Islet of Langerhans (tissue), 1 donor: ENCODE measurements at regions not wholly inside any gene's neighbourhood (a gene's known extent, or its start where the extent isn't known, plus 50 kb on each side); places are given as distances from the start of the nearest gene placed in this dataset.

Source experiments
- FAIRE-seq: peaks from one replicate; lab custom pipeline; 2011; peaks lifted over from hg19 to GRCh38; lab: Jason Lieb, UNC

DNA sequence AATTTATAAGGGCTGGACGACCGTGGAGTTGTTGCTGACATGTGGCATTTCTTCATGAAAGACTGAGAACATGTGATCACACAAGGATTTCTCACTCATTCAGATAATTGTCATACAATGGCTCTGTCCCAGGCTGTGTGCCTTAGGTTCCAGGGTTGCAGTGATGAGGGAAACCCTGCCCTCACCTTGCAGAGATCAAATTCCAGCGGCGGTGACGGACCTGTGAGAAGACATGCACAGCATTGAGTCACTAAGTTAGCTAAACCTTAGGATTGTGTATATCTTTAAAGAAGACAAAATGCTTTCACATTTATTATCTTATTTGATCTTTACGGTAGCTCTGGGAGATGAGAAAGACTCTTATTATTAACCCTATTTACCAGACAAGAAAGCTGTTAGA lies 1029.1 kb downstream of the BCL11B start:
- FAIRE-seq, result no peak

DNA sequence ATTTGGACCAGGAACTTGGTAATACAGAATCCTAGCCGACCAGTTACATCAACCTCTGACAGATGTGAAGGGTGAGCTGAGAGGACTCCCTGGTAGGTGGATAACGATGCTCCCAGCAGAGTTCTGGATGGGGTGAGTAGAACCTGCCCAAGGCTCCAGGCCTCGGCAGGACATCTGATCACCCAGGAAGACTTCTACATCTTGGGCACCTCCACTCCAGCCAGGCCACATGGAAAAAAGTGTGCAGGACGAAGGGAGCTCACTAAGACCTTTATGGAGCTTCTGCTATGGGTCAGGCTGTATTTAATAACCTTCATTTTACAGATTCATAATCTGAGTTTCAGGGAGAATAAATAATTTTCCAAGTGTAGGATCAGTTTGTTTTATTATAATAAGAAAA lies 1028.7 kb downstream of the BCL11B start:
- FAIRE-seq, result no peak

- no peak for FAIRE-seq
Measured at GRCh38 chr14:98244162-98244948, 1027.6 kb downstream of the BCL11B start.

DNA sequence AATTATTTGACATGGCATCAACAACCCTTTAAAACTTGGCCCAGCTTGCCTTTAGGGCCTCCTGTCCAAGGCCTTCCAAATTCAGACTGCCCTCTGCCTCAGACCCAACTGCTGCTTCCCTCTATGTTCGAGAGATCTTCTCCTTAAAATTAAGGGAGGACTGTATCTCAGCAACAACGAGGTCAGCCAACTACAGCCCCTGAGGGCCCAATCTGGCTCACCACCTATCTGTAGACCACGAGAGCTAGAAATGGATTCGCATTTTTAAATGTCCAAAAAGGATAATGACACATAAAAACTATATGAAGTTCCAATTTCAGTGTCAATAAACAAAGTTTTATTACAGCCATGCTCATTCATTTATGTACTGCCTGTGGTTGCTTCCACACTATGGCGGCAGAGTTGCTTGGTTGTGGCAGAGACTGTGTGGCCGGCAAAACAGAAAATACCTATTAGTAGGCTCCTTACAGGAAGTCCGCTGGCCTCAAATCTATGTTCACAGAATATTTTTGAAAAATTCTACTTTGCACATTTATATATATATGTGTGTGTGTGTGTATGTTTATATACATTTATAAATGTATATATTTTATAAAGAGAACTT lies 1026.9 kb downstream of the BCL11B start:
- no peak for FAIRE-seq

DNA sequence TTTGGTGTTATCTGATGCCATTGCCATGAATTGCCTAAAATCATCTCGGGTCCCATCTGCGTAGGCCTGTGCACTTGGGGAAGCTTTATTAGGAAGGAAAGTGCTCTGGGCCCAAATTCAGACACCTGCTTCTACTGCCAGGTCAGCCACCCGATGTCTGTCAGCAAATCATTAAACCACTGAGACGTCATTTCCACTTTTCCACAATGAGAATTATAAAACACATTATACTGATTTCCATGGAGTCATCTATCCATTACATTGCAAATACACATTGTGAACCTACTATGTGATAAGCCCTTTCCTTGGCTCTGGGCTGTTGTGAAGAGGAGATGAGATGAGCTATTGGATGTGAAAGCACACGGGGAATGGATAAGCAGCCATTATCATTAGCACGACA lies 1022.9 kb downstream of the BCL11B start:
- FAIRE-seq, result no peak

GRCh38 chr14:98249476-98249875 lies 1022.5 kb downstream of the BCL11B start:
- FAIRE-seq, result no peak

DNA sequence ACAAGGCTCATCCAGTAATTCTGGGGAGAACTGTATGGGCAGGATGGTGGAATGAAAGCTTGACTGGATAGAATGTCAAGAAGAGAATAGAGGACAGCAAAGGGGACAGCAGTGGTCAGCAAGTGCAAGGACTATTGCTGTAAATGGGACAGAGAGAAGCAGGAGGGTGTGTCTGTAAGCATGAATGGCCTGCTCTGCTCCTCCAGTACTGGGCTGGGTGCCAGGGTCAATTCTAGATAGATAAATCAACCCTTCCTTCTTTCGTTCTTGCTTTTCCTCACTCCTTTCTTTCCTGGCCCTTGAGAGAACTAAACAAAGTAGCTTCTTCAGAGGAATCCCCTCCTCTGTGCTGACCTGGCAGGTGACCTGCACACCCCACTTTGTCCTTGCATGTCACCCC lies 1019.2 kb downstream of the BCL11B start:
- no peak for FAIRE-seq

DNA sequence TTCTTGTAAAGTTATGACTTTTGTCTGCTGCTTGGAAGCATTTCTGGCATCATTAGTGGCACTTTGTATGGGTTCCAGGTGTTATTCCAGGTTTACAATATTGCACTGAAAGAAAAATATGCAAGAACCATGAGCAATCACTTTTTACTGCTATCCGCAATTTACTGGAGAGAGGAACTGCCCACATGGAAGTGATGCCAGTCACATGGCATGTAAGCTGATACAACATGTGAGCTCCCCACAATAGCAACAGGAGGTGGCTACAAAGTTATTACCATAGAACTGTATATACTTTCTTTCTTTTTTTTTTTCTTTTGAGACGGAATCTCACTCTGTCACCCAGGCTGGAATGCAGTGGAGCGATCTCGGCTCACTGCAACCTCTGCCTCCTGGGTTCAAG lies 1012.1 kb downstream of the BCL11B start:
- FAIRE-seq, result no peak

- FAIRE-seq, result no peak
Measured at GRCh38 chr14:98262566-98262965, 1009.4 kb downstream of the BCL11B start.

DNA sequence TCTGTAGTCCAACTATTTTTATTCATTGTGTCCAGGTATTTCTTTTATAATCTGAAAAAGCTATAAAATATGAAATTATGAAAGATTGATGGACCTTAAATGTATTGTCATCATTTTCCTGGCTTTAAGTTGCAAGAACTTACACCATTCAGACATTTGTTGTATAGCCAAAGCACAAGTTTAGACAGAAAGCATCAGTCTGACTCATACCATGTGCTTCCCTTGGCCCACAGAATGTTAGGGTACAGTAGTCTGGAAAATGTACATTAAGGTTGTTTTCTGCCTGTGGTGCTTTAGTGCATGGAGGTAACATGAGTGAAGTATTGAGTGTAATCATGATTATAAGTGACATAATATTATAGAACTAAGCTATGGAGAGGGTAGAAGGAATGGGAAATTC lies 1002.5 kb downstream of the BCL11B start:
- no peak for FAIRE-seq

GRCh38 chr14:98270201-98270600 lies 1001.8 kb downstream of the BCL11B start:
- FAIRE-seq, result no peak

GRCh38 chr14:98274596-98274995 lies 997.4 kb downstream of the BCL11B start:
- FAIRE-seq, result no peak

- no peak for FAIRE-seq
Measured at GRCh38 chr14:98278800-98279199, 993.2 kb downstream of the BCL11B start.

GRCh38 chr14:98280436-98280835 lies 991.6 kb downstream of the BCL11B start:
- FAIRE-seq, result no peak

DNA sequence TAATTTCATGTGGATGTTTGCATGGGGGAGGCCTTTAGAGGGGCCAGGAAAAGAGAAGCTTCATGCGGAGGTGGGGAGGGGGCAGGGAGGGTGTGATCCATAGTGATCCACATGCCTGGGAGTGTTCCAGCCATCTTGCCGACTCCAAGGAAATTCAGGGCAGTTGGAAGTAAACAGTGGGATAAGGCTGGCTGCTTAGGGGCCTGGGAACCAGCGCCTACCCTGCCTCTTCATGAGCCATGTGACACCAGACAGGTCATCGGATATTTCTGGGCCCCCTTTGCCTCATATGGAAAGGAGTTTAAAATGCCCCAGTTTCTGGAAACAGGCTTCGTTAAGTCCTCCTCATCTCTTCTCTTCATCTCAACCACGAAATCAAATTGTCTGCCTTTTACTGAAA lies 983.2 kb downstream of the BCL11B start:
- no peak for FAIRE-seq

DNA sequence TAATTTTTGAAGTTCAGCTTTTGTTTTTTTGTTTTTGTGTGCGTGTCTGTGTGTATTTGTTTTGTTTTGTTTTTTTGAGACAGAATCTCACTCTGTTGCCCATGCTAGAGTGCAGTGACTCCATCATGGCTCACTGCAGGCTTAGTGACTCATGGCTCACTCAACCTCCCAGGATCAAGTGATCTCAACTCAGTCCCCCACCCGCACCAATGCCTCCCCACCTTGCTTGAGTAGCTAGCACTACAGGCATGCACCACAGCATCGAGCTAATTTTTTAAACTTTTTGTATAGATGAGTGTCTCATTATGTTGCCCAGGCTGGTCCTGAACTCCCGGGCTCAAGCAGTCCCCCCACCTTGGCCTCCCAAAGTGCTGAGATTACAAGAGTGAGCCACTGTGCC lies 981.4 kb downstream of the BCL11B start:
- FAIRE-seq, result no peak

DNA sequence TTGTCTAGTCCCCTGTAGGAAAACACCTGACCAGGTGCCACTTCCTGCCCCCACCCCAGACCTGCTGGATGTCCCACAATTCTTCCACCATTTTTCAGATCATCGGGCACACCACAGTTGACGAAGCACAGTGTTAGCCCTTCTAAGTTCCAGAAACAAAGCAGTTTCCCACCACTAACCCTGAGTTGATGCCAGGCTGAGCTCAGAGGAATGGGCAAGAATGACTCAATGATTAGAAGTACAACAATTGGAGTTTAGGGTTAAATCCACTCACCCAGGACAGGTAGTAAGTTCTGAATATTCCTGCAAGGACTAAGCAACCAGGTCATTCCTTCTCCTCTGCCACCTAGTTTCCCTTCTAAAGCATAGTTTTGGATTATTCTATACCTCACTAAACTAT lies 979.8 kb downstream of the BCL11B start:
- no peak for FAIRE-seq

GRCh38 chr14:98293576-98293975 lies 978.4 kb downstream of the BCL11B start:
- no peak for FAIRE-seq

GRCh38 chr14:98296895-98297294 lies 975.1 kb downstream of the BCL11B start:
- no peak for FAIRE-seq

DNA sequence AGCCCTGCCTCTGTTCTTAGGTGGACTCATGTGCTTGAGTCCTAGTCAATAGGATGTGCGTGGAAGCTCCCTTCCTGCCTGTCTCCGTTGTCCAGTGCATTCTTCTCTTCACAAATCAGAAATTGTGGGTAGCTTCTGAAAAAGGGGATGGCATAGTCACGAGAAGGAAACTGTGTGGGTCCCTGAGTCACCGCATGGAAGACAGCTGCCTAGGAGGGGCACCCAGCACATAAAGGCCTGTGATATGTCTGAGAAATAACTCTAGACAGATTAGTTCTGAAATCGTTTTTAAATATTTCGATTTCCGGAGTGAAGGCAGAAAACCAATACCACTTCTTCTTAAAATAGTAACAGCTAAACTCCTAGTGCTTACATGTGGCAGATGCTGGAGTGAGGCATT lies 974.4 kb downstream of the BCL11B start:
- no peak for FAIRE-seq

- no peak for FAIRE-seq
Measured at GRCh38 chr14:98298481-98299244, 973.3 kb downstream of the BCL11B start.

DNA sequence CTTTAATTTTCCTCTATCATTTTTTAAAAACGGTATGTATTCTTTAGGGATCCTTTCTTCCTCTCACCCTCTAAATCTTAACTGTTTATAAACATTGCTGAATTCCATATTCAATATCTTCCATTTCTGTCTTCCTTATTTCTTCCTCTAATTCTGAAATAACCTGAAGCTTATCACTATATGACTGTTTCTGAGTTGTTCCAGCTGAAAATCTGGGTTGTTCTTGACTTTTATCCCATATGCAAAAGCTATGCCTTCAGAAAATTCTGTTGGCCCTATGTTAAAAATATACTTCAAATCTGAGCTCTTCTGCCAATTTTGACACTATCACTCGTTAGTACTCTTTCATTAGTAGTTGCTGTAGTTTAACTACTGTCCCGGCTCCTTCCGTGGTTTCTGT lies 970.3 kb downstream of the BCL11B start:
- no peak for FAIRE-seq

DNA sequence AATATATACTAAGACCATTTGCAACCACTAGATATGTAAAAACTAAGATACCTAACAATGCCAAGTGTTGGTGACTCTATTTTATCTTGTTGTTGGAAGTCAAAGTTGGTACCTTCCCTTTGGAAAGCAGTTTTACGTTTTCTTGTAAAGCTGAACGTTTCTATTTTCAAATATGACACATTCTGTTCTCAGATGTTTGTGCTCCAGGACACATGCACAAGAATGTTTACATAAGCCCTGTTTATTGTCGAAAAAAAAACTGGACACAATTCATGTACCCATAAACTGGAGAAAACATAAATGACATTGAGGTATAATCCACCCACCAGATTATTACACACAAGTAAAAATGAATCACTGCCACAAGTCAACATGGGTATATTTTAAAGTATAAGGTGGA lies 967.4 kb downstream of the BCL11B start:
- FAIRE-seq, result no peak

GRCh38 chr14:98309591-98309990 lies 962.4 kb downstream of the BCL11B start:
- no peak for FAIRE-seq
